ENCODE measurements at regions not wholly inside any gene's neighbourhood (a gene's known extent, or its start where the extent isn't known, plus 50 kb on each side); places are given as distances from the start of the nearest gene placed in this dataset.
"Not testable (repeated sequence)": the region's sequence is repeated elsewhere in the genome, so short reads cannot be mapped to it uniquely, and the experiment has no call there.

DNA sequence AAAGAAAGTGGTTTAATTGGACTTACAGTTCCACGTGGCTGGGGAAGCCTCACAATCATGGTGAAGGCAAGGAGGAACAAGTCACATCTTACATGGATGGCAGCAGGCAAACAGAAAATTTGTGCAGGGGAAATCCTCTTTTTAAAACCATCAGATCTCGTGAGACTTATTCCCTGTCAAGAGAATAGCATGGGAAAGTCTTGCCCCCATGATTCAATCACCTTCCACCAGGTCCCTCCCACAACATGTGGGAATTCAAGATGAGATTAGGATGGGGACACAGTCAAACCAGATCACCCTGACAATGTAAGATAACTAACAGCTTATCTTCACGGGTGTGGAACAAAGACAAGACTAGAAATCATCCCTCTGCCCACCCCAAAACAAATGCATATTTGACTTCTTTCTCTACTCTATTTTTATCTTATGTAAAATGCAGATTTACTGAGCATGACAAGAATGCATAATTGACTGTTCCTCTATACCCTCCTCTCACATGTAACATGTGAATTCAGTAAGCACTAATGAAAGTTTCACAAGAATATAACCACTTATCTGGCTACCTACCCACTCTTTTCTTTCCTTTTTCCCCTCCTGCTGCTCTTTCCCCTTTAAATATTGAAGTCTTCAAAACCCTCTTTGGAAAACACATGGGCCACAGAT is 110.8 kb upstream of the METTL14 start:
- H4K20me1 ChIP-seq (ENCODE audit: insufficient read depth); H2AFZ ChIP-seq (ENCODE audit: low read depth); DNase-seq; H3F3A ChIP-seq (replicated peaks; ENCODE audit: insufficient read depth); H3K27ac ChIP-seq (ENCODE audit: low read depth in 2 of 2, low read length in 1 of 2); H3K36me3 ChIP-seq (replicated peaks in 1 of 2; ENCODE audit: control insufficient read depth in 1 of 2, insufficient read depth in 2 of 2, low read length in 1 of 2); H3K4me1 ChIP-seq (ENCODE audit: control insufficient read depth in 1 of 2, insufficient read depth in 2 of 2, low read depth in 1 of 2, low read length in 1 of 2); H3K27me3 ChIP-seq (ENCODE audit: insufficient read depth); CTCF ChIA-PET; H3K79me2 ChIP-seq (ENCODE audit: insufficient read depth); H3K4me3 ChIP-seq (ENCODE audit: low read depth in 2 of 2, low read length in 1 of 2); H3K9ac ChIP-seq; POLR2A ChIA-PET; H3K9me3 ChIP-seq; H3K9me2 ChIP-seq; H3K4me2 ChIP-seq: not testable (repeated sequence)
- 21% methylated on average over 3 of the region's 3 CpGs for WGBS (ENCODE audit: low lambda C conversion rate)

DNA sequence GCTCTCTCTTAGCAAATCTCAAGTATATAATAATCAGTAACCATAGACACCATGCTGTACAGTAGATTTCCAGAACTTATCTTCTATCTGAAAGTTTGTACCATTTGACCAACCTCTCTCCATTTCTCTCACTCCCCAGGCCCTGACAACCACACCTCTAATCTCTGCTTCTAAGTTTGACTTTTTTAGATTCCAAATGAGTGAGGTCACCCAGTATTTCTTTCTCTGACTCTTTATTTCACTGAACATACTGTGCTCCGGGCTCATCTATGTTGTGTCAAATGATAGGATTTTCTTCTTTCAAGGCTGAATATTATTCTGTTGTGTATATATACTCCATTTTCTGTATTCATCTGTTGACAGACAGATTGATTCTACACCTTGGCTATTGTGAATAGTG is 110.1 kb upstream of the METTL14 start:
- H3K9me3 ChIP-seq; H3K4me3 ChIP-seq (ENCODE audit: low read depth in 2 of 2, low read length in 1 of 2); H3K9ac ChIP-seq; POLR2A ChIA-PET; H3F3A ChIP-seq (replicated peaks; ENCODE audit: insufficient read depth); H2AFZ ChIP-seq (ENCODE audit: low read depth); H3K79me2 ChIP-seq (ENCODE audit: insufficient read depth); H4K20me1 ChIP-seq (ENCODE audit: insufficient read depth); DNase-seq; H3K36me3 ChIP-seq (replicated peaks in 1 of 2; ENCODE audit: control insufficient read depth in 1 of 2, insufficient read depth in 2 of 2, low read length in 1 of 2); H3K27me3 ChIP-seq (ENCODE audit: insufficient read depth); H3K27ac ChIP-seq (ENCODE audit: low read depth in 2 of 2, low read length in 1 of 2); H3K9me2 ChIP-seq; H3K4me1 ChIP-seq (ENCODE audit: control insufficient read depth in 1 of 2, insufficient read depth in 2 of 2, low read depth in 1 of 2, low read length in 1 of 2); CTCF ChIA-PET; H3K4me2 ChIP-seq: not testable (repeated sequence)
- WGBS (ENCODE audit: low lambda C conversion rate) = 85% methylated on average over 1 of the region's 1 CpG

DNA sequence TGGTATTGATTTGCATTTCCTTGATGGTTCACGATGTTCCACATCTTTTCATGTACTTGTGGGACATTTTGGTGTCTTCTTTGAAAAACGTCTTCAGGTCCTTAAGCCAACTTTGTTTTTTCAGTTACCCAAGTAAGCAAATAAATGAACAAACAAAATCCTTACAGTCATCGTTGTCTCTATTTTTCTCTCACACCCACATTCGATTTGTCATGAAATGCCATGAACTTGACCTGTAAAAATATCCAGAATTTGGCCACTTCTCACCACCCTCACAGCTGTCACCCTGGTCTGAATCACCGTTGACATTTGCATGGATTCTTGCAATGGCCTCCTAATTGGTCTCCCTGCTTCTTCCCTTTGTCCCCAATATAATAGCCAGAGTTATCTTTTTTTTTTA is 109.5 kb upstream of the METTL14 start:
- CTCF ChIA-PET; H3K9me3 ChIP-seq; H3F3A ChIP-seq (replicated peaks; ENCODE audit: insufficient read depth); H2AFZ ChIP-seq (ENCODE audit: low read depth); H3K27ac ChIP-seq (ENCODE audit: low read depth in 2 of 2, low read length in 1 of 2); H3K9me2 ChIP-seq; H4K20me1 ChIP-seq (ENCODE audit: insufficient read depth); H3K9ac ChIP-seq; H3K4me1 ChIP-seq (ENCODE audit: control insufficient read depth in 1 of 2, insufficient read depth in 2 of 2, low read depth in 1 of 2, low read length in 1 of 2); POLR2A ChIA-PET; DNase-seq; H3K4me3 ChIP-seq (ENCODE audit: low read depth in 2 of 2, low read length in 1 of 2); H3K4me2 ChIP-seq; H3K27me3 ChIP-seq (ENCODE audit: insufficient read depth); H3K79me2 ChIP-seq (ENCODE audit: insufficient read depth); H3K36me3 ChIP-seq (replicated peaks in 1 of 2; ENCODE audit: control insufficient read depth in 1 of 2, insufficient read depth in 2 of 2, low read length in 1 of 2): not testable (repeated sequence)
- 48% methylated on average over 5 of the region's 5 CpGs for WGBS (ENCODE audit: low lambda C conversion rate)

DNA sequence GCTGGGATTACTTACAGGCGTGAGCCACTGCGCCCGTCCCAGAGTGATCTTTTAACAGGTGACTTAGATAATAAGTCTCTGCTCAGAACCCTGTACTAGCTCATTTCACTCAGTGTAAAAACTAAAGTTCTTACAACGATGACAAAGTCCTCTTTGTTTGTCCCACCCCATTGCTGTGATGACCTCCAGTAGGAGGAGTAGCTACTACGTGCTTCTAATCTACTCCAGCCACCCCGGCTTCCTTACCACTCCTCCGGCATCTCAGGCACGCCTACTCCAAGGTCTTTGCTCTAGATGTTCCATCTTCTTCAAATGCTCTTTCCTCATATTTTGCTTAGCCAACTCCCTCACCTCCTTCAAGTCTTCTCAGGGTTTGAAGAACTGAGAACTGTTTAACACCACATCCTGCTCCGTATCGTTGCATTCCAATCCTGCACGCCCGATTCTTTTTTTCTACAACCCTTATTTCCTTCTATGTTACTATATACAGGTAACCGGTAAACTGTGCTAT is 108.4 kb upstream of the METTL14 start:
- CTCF ChIA-PET; H3K4me2 ChIP-seq; H3K4me1 ChIP-seq (ENCODE audit: control insufficient read depth in 1 of 2, insufficient read depth in 2 of 2, low read depth in 1 of 2, low read length in 1 of 2); H3K9me2 ChIP-seq; H3K36me3 ChIP-seq (replicated peaks in 1 of 2; ENCODE audit: control insufficient read depth in 1 of 2, insufficient read depth in 2 of 2, low read length in 1 of 2); H3F3A ChIP-seq (replicated peaks; ENCODE audit: insufficient read depth); H3K79me2 ChIP-seq (ENCODE audit: insufficient read depth); H3K4me3 ChIP-seq (ENCODE audit: low read depth in 2 of 2, low read length in 1 of 2); H3K27ac ChIP-seq (ENCODE audit: low read depth in 2 of 2, low read length in 1 of 2); H3K27me3 ChIP-seq (ENCODE audit: insufficient read depth); H2AFZ ChIP-seq (ENCODE audit: low read depth); H3K9me3 ChIP-seq; H4K20me1 ChIP-seq (ENCODE audit: insufficient read depth); POLR2A ChIA-PET; DNase-seq; H3K9ac ChIP-seq: not testable (repeated sequence)
- 80% methylated on average over 12 of the region's 13 CpGs for WGBS (ENCODE audit: low lambda C conversion rate)

All from SK-N-SH (cell line).